Hepatocyte (in vitro differentiated cells): ENCODE measurements at regions not wholly inside any gene's neighbourhood (a gene's known extent, or its start where the extent isn't known, plus 50 kb on each side); places are given as distances from the start of the nearest gene placed in this dataset.

ENCODE experiments used
- EZH2 ChIP-seq: fragments of 200-600 bp; sonication (generic); IDR thresholded peaks from 2 replicates; pipeline ENCODE4 v1.6.1; 2016; ENCODE audit warnings: antibody characterized with exemption, mild to moderate bottlenecking, borderline replicate concordance
- TF ChIP-seq, protein P1 (sequence below): fragments of 200-600 bp; sonication (generic); IDR thresholded peaks from 2 replicates; pipeline ENCODE4 v1.5.1; 2016; ENCODE audit warnings: antibody characterized with exemption, mild to moderate bottlenecking; ENCODE audit not compliant: poor library complexity

DNA sequence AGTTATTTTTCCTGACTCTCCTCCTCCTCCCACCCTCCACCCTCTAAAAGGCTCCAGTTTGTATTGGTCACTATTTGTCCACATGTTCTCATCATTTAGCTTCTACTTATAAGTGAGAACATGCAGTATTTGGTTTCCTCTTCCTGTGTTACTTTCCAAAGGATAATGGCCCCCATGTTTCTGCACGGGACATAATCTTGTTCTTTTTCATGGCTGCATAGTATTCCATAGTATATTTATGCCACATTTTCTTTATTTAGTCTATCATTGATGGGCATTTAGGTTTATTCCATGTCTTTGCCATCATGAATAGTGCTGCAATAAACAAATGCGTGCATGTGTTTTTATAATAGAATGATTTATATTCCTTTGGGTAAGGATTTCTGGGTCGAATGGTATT, 167.3 kb upstream of the GRID2 start:
- TF ChIP-seq, protein P1, sequence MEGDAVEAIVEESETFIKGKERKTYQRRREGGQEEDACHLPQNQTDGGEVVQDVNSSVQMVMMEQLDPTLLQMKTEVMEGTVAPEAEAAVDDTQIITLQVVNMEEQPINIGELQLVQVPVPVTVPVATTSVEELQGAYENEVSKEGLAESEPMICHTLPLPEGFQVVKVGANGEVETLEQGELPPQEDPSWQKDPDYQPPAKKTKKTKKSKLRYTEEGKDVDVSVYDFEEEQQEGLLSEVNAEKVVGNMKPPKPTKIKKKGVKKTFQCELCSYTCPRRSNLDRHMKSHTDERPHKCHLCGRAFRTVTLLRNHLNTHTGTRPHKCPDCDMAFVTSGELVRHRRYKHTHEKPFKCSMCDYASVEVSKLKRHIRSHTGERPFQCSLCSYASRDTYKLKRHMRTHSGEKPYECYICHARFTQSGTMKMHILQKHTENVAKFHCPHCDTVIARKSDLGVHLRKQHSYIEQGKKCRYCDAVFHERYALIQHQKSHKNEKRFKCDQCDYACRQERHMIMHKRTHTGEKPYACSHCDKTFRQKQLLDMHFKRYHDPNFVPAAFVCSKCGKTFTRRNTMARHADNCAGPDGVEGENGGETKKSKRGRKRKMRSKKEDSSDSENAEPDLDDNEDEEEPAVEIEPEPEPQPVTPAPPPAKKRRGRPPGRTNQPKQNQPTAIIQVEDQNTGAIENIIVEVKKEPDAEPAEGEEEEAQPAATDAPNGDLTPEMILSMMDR = no peak
- no peak for TF ChIP-seq EZH2
